ENCODE measurements at regions not wholly inside any gene's neighbourhood (a gene's known extent, or its start where the extent isn't known, plus 50 kb on each side); places are given as distances from the start of the nearest gene placed in this dataset.

DNA sequence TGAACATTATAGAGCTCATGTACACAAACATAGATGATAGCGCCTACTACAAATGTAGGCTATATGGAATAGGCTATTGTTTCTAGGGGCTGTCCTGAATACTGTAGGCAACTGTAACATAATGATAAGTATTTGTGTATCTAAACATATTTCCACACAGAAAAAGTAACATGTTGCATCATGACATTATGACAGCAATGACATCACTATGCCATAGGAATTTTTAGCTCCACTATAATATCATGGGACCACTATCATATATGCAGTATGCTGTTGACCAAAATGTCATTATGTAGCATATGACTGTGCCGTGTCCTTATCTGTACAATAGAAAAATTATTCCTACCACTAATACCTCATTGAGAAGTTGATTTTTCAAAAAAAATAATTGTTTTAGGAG lies 96.7 kb upstream of the SSTR1 start:
- no peak for DNase-seq (ENCODE audit: low read depth)

DNA sequence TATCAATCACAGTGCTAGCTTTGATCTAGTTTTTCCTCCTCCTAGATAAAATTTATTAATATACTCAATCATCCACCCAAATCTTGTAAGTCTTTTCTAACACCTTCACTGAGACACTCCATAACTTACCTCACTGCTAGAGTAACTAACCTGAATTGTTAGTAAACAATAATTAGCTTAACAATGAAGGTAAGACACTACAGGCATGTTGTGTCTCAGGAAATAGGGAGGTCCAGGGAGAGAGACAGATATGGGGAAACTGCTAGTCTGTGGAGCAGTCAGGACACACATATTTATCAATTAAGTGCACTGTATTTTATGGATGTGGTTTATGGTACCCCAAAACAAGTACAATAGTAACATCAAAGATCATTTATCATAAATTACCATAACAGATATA lies 94.2 kb upstream of the SSTR1 start:
- no peak for DNase-seq (ENCODE audit: low read depth)

DNA sequence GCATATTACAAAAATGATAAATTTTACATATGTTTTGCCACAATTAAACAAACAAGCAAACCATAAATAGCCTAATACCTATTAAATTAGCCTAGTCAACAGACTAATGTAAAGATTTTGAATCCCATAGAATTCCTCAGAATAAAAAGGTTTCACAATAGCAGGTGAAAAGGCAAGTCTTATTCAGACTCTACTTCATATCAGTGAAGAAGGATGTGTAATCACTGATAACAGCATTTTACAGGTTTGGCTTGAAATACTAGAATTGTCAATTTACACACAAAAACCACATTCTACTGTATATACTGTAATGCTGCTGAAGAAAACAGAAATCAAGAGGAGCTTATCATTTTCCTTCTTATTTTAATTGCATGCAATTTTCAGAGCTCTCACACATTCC lies 90.8 kb upstream of the SSTR1 start:
- DNase-seq (ENCODE audit: low read depth) = no peak

DNA sequence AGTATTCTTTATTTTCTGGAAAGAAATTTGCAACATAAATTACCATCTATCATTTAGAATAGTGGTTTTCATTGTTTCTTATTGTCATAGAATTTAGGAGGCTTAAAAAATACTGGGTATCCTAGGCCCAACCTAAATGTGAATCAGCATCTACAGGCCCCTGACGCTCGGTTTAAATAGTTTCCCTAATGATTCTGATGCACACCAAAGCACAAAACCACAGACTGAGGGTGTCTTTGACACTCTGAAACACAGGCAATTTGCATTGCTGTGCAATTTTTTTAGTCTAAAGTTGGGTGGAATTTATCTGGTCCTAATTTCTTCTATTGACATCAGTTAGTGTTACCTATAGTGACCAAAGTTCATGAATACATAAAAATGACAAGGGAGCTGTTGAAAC lies 87.6 kb upstream of the SSTR1 start:
- DNase-seq (ENCODE audit: low read depth) = no peak

DNA sequence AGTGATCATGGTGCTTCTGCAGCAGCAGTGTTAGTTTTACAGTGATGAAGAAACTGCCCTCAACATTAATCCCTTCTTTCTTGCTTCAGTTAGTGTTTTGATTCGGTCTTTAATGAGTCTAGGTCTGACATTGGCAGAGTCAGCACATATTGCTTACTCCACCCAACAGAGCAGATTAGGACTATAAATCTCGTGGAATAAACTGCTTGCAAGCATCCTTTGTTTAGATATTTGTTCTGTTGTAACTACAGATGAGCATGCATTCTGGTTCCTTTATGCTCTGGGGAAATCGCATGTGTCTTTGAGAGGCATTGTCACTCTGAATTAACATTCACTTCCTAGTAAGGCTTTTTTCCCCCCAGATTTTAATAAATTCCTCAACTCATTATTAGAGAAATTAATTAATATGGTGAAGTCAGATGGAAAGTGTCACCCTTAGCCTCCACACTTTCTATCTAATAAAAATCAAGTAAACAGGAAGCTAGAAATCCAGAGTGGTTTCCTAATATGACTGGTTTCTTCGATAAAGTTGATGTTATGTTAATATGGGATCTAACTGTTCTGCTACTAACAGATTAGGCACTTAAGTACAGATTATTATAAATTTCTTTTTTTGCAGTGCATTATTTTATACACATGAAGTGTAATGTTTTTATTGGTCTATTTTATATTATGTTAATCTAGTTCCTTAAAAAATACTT lies 86.2 kb upstream of the SSTR1 start:
- no peak for DNase-seq (ENCODE audit: low read depth)

DNA sequence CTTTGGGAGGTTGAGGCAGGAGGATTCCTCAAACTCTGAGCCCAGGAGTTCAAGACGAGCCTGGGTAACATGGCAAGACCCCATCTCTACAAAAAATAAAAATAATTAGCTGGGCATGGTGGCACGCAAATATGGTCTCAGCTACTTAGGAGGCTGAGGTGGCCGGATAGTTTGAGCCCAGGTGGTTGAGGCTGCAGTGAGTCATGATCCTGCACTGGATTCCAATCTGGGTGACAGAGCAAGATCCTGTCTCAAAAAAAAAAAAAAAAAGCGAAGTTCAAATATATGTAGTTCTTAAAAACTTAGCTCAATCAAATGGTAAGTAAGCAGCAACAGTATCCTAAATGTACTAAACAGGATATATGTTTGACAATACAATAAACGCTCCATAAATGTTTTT lies 85.5 kb upstream of the SSTR1 start:
- peak; percentile 56 for DNase-seq (ENCODE audit: low read depth)

DNA sequence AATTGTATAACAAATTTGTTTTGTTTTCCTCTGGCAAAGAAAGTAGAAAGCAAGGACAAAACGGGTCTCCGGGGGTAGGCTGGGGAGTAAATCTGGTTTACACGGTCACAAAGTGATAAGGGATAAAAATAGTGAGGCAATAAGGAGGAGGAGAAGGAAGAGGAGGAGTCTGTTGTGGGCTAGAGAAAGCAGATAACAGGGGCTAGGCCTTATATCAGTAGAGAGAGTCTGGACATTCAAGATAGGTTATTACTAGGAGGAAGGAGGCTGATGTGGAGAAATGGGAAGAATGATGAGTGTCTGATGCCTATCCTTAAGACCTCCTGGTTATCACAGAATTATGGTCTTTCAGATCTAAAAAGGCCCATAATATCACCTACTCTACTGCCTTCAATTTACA lies 83.2 kb upstream of the SSTR1 start:
- DNase-seq (ENCODE audit: low read depth) = no peak

DNA sequence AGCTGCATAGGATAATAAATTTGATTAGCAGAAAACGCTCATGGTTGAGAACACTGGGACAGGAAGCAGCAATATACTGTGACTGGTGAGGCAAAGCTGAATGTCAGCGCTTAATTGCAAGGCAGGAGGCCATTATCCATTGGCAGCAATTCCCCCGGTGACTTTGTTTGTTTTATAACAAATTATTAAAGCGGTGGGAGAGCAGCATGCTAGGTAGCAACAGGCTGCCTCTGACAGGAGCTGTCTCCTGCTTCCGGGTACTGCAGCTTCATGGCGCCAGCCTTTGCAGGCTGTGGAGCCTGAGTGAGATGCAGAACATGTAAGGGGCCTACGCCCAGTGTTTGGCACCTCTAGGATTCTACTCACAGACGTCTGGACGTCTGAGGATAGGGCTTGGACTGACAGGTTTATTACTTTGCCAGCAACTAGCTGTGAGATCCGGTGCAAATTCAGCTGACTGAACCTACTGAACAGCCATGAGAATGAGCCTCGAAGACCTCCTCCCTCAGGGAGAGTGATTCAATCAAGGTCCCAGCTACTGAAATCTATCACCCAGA lies 82.1 kb upstream of the SSTR1 start:
- peak; percentile 3 for DNase-seq (ENCODE audit: low read depth)

DNA sequence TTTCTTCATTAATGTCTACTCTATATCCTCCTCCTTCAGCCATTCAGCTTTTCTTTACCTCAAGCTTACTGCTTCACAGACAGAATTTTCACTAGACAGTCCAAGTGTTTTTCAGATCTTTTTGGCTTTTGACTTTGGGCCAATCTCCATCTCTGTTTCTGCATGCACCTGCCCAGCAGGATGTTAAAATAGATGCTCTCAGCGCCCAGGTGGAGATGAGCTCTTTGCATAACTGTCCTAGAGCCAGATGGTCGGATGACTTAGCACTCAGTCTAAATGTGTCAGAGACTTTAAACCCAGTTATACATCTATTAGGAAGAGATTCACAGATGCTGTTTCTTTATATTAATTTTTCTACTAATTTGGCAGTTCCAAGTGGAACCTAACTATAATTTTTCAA lies 80.3 kb upstream of the SSTR1 start:
- DNase-seq (ENCODE audit: low read depth) = no peak

DNA sequence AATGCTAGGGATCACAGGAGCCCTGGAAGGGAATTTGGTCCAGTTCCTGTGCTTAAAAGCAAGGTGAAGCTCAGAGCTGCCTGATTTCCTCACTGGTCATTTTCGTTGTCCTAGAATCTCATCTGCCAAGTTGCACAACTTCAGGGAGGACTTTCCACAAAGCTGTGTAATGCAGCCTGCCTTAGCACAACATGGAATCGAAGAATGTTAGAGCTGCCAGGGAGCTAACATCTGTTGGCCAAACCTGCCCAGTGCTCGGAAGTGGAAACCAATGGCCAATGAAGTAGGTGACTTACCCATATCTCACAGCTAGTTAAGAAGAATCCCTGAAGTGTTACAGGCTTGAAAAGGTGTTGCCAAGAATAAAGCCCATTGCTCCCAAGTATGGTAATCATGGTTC lies 79.9 kb upstream of the SSTR1 start:
- DNase-seq (ENCODE audit: low read depth) = peak; percentile 29

DNA sequence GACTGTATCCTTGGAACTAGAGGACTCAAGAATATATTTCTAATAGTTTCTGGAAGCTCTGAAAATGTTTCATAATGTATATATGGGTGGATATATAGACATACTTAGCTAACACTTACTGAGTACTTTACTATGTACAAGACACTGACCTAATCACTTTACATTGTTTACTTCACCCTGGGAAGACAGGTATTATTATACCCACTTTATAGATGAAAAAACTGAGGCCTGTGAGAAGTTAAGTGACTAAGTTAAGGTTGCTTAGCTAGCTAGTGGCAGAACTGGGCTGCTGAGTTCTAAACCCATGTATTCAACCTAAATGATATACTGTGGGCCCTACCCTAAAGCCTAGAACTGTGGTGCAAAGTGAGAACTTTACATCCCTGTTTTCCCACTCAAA lies 79.1 kb upstream of the SSTR1 start:
- DNase-seq (ENCODE audit: low read depth) = no peak

DNA sequence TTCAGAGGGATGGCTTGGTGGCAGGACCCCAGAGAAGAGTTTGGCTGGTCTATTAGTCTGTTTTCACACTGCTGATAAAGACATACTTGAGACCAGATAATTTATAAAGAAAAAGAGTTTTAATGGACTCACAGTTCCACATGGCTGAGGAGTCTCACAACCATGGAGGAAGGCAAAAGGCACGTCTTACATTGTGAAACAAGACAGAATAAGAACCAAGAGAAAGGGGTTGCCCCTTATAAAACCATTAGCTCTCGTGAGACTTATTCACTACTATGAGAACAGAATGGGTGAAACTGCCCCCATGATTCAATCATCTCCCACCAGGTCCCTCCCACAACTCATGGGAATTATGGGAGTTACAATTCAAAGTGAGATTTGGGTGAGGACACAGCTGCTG lies 78.5 kb upstream of the SSTR1 start:
- DNase-seq (ENCODE audit: low read depth) = no peak

DNA sequence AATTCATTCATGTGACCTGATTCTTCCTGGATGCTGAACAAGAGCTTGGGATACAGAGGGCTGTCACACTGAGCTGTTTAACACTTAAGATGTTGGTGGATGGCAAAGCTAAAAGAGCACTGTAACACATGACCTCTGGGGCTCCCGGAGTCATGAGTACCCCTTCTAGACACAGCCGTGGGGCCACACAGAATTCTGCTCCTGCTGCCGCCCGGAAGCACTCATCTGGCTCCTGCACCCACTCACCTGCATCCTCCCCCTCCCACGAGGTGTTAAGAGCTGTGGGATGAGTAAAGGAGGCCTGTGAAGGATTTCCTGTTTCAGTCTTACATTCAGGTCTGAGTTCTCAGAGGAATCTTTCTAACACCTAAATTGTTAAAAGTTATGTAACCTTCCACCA lies 78.0 kb upstream of the SSTR1 start:
- DNase-seq (ENCODE audit: low read depth) = no peak

DNA sequence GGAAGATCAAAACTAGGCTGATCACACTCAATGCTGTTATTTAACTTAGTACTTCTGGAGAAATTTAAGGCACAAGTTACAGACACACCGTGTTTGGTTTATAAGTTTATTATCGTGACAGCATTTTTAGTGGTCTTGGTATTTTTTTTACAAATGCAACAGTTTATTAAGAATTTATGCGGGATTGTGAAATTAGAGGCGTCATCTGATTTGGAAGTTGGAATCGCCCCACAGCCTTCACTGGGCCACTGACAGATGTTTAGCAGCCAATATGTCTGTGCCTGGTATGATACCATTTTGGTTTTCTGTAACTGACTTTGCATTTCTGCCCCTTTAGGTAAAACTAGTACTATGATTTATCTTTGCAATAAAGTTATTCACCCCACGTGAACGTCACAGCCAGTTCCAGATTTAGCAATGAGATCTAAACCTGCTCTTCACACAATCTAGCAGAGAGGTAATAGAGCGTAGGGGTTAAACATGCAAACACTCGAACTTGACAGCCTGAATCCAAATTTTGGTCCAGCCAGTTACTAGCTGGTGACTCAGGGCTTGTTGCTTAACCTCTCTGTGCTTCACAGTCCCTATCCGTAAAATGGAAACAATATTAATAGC lies 73.2 kb upstream of the SSTR1 start:
- no peak for DNase-seq (ENCODE audit: low read depth)

DNA sequence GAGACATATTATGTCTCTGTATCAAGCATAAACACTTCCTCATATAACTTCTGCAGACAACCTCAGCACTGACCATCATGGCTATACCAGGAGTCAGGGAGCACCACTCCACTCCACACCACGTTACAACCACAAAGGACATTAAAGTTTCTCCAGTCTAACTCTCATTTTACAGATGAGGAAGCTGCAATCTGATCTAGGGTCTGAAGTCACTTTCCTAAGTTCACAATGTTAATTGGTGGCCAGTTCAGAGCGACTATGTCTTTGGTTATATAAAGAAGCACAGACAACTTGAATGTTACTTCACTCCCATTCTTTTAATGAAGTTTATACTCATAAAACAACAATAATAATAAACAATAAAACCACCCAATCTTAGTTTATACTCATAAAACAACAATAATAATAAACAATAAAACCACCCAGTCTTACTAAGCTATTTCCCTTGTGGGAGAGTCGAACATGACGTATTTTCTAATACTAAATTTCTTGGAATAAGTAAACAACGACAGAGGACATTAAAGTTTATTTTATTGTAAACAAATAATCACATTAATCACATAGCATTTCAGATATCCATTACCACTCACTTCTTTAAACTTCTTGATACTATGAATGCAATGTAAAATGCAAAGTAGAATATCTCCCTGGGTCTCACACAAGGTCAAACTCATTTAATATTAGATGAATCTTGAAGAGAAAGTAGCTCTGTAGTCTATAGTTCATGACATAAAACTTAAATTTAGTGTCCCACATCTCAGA lies 72.4 kb upstream of the SSTR1 start:
- DNase-seq (ENCODE audit: low read depth) = peak; percentile 13

DNA sequence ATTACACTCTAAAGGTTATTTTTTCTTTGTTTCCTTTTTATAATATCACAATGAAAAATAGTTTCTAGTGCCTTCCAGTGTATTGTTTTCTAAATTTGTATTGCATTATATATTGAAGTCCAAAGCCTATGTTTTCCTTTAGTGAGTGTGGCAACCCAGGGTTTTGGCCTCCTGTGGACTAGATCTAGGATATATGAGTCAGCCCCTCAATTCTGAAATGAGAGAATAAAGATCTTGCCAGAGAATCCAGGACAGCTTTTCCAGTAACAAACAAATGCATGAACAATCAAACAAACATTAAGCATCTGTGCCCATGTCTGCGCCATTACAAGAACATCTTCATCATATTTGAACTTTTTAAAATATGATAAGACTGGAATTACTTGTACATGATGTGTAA lies 70.7 kb upstream of the SSTR1 start:
- peak; percentile 49 for DNase-seq (ENCODE audit: low read depth)

DNA sequence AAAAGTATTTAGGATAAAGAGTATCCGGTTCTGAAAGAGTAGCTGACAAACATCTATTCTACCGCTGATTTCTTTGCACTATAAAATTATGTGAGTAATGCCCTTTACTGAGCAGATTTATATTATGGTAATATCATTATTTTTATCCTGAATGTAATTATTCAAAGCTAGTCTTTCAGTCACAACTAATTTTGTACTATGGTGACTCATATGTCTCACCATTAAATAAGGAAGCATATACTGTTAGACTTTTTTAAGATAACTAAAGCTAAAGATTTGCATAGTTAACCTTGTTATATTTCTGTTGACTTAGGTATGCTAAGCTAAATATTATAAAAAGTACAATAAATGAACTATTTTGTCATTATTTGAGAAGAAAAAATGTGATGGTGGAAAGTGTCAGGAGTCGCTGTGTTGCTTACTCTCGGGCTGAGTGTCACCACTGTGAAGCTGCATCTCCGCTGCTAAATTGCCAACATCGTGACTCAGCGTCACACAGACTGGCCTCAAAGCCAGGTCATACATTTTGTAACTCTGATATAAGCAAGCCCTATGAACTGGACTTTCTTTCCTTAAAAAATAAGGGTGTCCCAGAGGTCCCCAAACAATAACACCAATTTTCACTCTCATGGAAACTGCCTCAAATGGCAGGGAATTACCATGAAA lies 69.1 kb upstream of the SSTR1 start:
- peak; percentile 67 for DNase-seq (ENCODE audit: low read depth)

DNA sequence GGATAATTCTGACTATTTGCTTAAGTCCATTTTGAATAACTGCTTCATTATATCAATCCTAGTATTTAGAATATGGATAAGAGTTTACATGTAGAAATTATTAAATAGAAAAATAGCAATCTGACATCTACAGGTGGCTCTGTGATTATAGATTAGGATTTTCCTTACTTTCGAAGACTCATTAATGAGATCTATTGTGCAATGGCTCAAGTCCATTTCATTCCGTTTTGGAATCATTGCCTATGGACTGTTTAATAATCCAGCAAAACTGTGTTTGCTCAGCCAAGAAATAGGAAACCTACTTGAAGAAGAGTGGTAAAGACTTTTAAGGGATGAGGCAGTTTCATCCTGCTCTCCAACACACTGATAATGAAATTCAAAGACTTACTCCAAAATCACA lies 67.8 kb upstream of the SSTR1 start:
- no peak for DNase-seq (ENCODE audit: low read depth)

DNA sequence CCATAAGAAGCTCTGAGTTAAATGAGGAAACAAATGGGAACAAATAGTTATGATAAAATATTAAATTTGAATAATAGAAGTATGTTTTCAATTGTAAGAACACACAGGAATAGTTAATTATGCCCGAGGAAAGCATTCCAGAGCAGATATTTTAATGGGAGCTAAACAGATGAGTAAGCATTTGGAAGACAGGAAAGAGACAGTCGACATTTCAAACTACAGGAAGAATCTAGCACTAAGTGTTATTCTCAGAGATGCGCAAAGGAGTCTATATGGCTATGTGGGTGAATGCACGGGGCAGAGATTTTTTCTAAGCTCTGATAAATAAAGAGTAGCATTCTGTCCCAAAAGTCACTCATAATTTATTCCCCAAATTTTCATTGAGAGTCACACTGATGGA lies 64.5 kb upstream of the SSTR1 start:
- DNase-seq (ENCODE audit: low read depth) = peak; percentile 82

DNA sequence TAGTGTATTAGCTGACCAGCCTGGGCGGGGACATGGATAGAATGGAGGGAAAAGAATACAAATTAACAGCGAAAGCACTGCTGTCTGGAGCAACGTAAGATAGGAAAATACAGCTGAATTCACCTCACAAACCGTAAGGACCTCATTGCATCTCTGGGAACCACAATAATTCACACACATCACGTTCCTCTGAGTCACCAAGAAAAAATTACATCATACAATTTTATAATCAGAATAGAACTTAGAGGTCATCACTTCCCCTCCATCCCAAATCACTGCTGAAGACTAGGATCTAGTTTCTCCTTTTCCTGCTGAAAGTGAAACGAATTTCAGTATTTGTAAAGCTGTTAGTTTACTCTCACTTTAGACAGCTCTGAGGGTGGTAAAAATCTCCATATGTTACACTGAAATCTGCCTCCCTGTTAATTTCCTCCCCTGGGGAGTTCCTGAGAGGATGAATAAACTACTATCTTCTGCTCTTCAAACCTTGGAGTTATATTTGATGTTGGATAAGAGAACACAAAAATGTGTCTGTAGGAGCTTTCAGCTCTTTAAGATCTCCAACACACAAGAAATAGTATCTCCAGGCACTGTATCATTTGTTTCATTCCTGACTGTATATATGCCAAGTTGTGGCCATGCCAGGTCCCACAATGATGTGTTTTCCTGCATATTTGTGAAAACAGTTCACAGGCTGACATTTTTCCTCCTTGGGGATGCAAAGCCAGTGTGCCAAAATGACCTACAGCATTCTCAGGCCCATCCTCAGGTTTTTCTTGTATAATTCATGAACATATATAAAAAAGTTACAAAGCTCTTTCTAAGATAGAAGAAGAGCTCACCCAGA lies 63.8 kb upstream of the SSTR1 start:
- peak; percentile 91 for DNase-seq (ENCODE audit: low read depth)

DNA sequence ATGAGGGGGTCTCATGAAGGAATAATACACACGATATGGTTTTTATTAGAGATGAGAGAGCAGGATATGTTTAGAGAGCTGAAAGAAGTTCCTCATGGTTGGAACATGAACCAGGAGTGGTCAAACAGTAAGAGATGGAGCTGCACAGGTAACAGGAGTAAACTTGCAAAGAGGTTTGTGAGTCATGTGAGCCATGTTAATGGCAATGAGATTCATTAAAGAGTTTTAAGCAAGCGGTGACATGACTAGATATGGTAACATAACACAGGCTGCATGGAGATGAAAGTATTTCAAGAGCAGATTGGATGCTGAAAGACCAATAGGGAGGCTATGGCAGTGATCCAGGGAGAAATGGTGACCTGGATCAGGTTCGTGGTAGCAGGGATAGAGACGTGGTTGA lies 62.6 kb upstream of the SSTR1 start:
- no peak for DNase-seq (ENCODE audit: low read depth)

DNA sequence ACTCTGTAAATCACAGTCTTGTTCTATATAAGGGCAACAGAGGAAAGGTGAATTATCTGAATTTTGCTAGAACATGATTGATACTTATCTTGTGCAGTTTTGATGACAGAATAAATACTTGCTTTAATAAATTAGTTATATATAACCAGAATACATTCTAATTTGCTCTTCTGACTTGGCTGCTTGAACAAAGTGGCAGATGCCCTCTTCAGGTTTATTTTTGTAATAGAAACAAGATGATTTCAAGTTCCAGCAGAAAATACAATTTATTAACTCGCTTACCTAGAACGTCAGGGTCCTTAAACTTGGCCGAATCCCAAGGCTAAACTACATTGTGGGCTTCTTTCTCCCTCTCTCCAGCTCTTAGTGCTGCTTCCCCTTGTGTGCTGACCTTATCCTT lies 57.6 kb upstream of the SSTR1 start:
- peak; percentile 12 for DNase-seq (ENCODE audit: low read depth)

Measured in EH (cell line).